Raji (cell line): ENCODE measurements at regions not wholly inside any gene's neighbourhood (a gene's known extent, or its start where the extent isn't known, plus 50 kb on each side); places are given as distances from the start of the nearest gene placed in this dataset.

Source experiments
- POLR2A ChIP-seq: IDR thresholded peaks from 2 replicates; pipeline ENCODE4 v1.6.1; 2011; ENCODE audit warnings: low read depth, low read length, control low read depth; ENCODE audit not compliant: insufficient read depth

DNA sequence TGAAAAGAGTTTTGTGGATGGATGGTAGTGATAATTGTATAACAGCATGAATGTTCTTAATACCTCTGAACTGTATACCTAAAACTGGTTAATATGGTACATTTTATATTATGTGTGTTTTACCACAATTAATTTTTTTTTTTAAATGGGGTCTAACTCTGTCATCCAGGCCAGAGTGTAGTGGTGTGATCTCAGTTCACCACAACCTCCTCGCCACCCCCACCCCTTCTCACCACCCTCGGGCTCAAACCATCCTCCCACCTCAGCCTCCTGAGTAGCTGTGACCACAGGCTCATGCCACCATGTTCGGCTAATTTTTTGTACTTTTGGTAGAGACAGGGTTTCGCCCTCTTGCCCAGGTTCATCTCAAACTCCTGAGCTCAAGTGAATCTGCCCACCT is 123.2 kb downstream of the CDRT15L2 start:
- TF ChIP-seq POLR2A, result no peak

- TF ChIP-seq POLR2A, result no peak
These were observed 124.3 kb downstream of the CDRT15L2 start for GRCh38 chr17:20703781-20704180.

GRCh38 chr17:20706751-20707373 is 127.3 kb downstream of the CDRT15L2 start:
- no peak for TF ChIP-seq POLR2A

- no peak for TF ChIP-seq POLR2A
These were observed 141.6 kb downstream of the CDRT15L2 start for GRCh38 chr17:20721171-20721570.

DNA sequence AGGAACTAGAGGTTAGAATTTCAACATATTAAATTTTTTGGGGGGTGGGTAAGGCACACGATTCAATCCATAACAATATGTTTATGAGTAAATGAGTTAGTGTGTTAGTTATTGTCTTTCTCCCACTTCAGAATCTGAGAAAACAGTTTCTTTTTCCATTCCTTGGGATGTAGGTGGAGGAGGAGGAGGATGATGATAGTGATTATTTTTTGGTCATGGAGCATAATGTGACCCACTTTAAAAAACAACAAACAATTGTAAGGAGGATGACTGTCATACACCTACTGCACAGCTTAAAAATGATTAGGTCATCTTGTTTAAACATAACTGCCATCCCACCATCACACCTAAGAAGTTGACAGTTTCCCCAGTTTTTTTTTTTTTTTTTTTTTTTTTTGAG is 148.7 kb downstream of the CDRT15L2 start:
- TF ChIP-seq POLR2A, result no peak

GRCh38 chr17:20733923-20734322 is 154.4 kb downstream of the CDRT15L2 start:
- TF ChIP-seq POLR2A, result no peak

DNA sequence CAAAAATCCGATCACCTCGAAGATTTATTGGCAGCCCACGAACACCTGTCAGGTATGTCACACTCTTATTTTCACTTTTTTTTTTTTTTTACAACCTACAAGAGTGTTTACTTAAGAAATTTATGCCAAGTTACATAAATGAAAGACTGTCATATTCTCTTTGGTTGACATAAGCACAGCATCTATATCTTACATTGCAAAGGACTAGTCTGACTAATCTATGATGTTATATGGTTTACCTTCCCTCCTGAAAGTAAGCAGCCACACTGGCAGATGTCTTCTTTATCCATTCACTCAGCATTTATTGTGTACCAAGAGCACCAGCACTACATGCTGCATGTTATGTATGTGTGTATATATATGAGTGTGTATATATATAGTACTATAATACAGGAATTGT is 156.3 kb downstream of the CDRT15L2 start:
- no peak for TF ChIP-seq POLR2A

DNA sequence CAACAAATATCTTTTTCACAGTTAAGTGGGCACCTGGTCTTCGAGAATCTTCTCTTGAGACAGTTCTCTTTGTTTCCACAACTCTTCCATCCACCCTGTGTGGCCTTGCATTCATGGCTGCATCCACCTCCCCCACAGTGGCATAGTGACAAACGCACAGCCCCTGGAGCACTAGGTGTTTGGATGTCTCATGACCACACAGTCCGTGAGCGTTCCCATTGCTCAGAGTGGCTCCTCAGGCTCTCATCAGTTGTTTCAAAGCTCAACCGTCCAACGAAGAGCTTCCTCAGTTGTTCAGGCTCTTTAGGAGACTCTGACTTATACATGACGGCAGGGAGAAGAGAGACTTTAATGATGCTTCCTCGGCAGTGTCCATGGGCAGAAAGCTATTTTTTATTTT is 191.6 kb downstream of the CDRT15L2 start:
- TF ChIP-seq POLR2A, result no peak

DNA sequence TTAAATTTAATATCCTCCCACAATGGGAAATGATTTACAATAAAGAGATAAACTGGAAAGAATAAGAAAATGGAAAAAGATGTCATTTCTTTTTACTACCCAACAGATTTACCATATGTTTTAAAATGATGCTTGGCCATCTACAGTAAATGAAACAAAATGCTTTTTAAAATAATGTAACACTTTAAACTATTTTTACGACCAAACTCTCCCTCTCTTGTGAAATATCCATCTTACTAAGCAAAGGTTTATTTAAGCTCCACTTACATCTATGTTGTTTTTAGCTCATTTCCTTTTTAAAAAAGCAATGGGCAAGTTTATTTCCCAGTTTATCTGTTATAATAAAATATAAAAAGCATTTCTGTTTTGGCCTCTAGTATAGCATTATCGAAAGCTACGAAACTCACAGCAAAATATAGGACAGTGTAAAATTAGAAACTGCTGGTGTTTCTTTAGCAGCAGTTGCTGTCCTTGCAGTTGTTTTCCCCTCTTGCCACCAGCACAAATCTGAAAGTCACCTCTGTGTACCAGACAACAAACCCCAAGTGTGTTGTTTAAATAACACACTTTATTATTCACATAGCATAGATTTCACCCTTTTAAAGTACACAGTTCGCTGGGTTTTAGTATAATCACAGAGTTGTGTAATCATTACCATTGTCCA is 195.1 kb downstream of the CDRT15L2 start:
- TF ChIP-seq POLR2A, result no peak

DNA sequence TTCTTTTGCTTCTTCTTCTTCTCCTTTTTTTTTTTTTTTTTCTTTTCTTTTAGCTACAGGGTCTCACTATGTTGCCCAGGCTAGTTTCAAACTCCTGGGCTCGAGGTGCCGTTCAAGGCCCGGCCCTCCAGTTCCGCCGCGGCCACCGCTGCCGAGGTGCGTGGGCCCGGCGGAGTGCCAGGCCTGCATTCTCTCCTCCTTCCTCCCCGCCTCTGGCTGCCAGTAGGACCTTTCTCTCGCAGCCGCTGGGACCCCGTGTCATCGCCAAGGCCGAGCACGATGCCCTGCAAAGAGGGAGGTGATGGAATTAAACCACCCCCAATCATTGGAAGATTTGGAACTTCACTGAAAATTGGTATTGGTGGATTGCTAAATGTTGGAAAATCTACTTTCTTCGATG is 195.8 kb downstream of the CDRT15L2 start:
- TF ChIP-seq POLR2A, result no peak

- TF ChIP-seq POLR2A, result no peak
These were observed 200.0 kb downstream of the CDRT15L2 start for GRCh38 chr17:20779521-20779920.

DNA sequence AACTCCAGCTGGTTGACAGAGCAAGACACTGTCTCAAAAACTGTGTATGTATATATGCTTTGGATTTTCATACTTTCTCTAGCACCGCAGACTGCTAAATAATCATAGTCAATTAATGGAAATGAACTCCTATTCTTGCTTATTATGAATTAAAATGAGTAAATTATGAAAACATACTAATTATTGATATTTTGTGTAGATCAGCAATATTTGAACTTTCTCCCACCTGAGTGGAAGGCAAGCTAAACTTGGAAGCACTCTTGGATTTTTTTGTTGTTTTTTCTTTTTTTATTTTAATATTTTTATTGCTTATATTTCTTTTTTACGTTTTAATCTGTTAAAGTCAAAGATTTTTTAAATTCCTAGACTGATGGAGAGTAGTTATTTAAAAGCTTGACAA is 201.7 kb downstream of the CDRT15L2 start:
- TF ChIP-seq POLR2A, result no peak

GRCh38 chr17:20783091-20783490 is 203.6 kb downstream of the CDRT15L2 start:
- no peak for TF ChIP-seq POLR2A

- TF ChIP-seq POLR2A, result no peak
These were observed 204.7 kb downstream of the CDRT15L2 start for GRCh38 chr17:20784100-20784665.

GRCh38 chr17:20787281-20787680 is 207.8 kb downstream of the CDRT15L2 start:
- TF ChIP-seq POLR2A, result no peak

DNA sequence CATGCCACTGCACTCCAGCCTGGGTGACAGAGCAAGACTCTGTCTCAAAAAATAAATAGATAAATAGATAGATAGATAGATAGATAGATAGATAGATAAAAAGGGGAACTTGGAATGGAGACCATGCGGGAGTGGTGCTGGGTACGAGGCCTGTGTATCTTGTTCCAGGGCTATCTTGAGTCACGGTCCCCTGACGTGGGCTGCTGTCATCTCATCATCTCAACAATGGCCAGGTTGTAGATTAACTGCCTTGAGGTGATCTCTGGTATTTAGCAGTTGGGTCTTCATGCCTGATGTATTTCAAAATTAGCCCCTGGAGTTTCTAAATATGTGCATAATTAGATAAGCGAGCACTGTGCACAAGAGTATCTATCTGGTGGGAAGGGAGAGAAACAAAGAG is 212.1 kb downstream of the CDRT15L2 start:
- TF ChIP-seq POLR2A, result no peak
